SK-N-SH (cell line): ENCODE measurements at regions not wholly inside any gene's neighbourhood (a gene's known extent, or its start where the extent isn't known, plus 50 kb on each side); places are given as distances from the start of the nearest gene placed in this dataset.
"Not testable (repeated sequence)": the region's sequence is repeated elsewhere in the genome, so short reads cannot be mapped to it uniquely, and the experiment has no call there.

Source experiments
- CTCF ChIA-PET: fragments of 300-600, 350-600 bp; formaldehyde crosslinking; extraction: SDS; loops from one replicate; lab custom pipeline; 2021; lab: Yijun Ruan, JAX
- POLR2A ChIA-PET: fragments of 350-600 bp; sonication (Branson Sonifier 250); formaldehyde crosslinking; extraction: SDS; loops from one replicate; lab custom pipeline; 2020; ENCODE audit warnings: antibody characterized with exemption, inconsistent platforms; lab: Yijun Ruan, JAX
- DNase-seq: peaks from one replicate; pipeline ENCODE4 v3.0.0; 2012
- H2AFZ ChIP-seq: fragments of 200-600 bp; sonication (generic); 2 replicates; pipeline ENCODE4 v1.8.1; 2016; ENCODE audit warnings: antibody characterized with exemption, mild to moderate bottlenecking, low read depth
- H3F3A ChIP-seq: fragments of 200-600 bp; sonication (generic); replicated peaks from 2 replicates; pipeline ENCODE3; 2016; ENCODE audit warnings: antibody characterized with exemption, mild to moderate bottlenecking; ENCODE audit not compliant: insufficient read depth
- H3K27ac ChIP-seq, 2 experiments: fragments of 200-500 bp in 1 of 2; fragments of 200-600 bp in 1 of 2; sonication (Bioruptor generic) in 1 of 2; sonication (generic), shearing (Covaris generic) in 1 of 2; 2 replicates each; pipeline versions ENCODE4 v1.5.1 to v1.6.1; 2014 to 2016; ENCODE audit warnings: low read depth in 2 of 2, inconsistent platforms in 1 of 2, low read length in 1 of 2, mild to moderate bottlenecking in 1 of 2, mixed read lengths in 1 of 2
- H3K27me3 ChIP-seq: fragments of 200-600 bp; sonication (generic), shearing (Covaris generic); 2 replicates; pipeline ENCODE4 v1.6.1; 2016; ENCODE audit warnings: mixed run types; ENCODE audit not compliant: insufficient read depth
- H3K36me3 ChIP-seq, 2 experiments: fragments of 200-500 bp in 1 of 2; fragments of 200-600 bp in 1 of 2; sonication (Bioruptor generic) in 1 of 2; sonication (generic) in 1 of 2; replicated peaks in 1 of 2; 2 replicates each; pipeline versions ENCODE3 to v1.5.1; 2014 to 2016; ENCODE audit warnings: low read length in 1 of 2, mild to moderate bottlenecking in 1 of 2; ENCODE audit not compliant: insufficient read depth in 2 of 2, control insufficient read depth in 1 of 2
- H3K4me1 ChIP-seq, 2 experiments: fragments of 200-500 bp in 1 of 2; fragments of 200-600 bp in 1 of 2; sonication (Bioruptor generic) in 1 of 2; sonication (generic), shearing (Covaris generic) in 1 of 2; 2 replicates each; pipeline versions ENCODE4 v1.5.1 to v1.6.1; 2014 to 2016; ENCODE audit warnings: low read depth in 1 of 2, low read length in 1 of 2, mixed run types in 1 of 2; ENCODE audit not compliant: insufficient read depth in 2 of 2, control insufficient read depth in 1 of 2
- H3K4me2 ChIP-seq: fragments of 200-600 bp; sonication (generic), shearing (Covaris generic); 2 replicates; pipeline ENCODE4 v1.6.1; 2017; ENCODE audit warnings: mixed run types
- H3K4me3 ChIP-seq, 2 experiments: fragments of 200-500 bp in 1 of 2; fragments of 200-600 bp in 1 of 2; sonication (Bioruptor generic) in 1 of 2; sonication (generic), shearing (Covaris generic) in 1 of 2; 2 replicates each; pipeline versions ENCODE4 v1.5.1 to v1.8.1; 2014 to 2016; ENCODE audit warnings: low read depth in 2 of 2, inconsistent platforms in 1 of 2, low read length in 1 of 2, mild to moderate bottlenecking in 1 of 2, mixed read lengths in 1 of 2, moderate library complexity in 1 of 2
- H3K79me2 ChIP-seq: fragments of 200-600 bp; sonication (generic); 2 replicates; pipeline ENCODE4 v1.8.1; 2017; ENCODE audit warnings: mild to moderate bottlenecking; ENCODE audit not compliant: insufficient read depth
- H3K9ac ChIP-seq: fragments of 200-600 bp; sonication (generic); 2 replicates; pipeline ENCODE4 v1.6.1; 2017; ENCODE audit warnings: mixed run types
- H3K9me2 ChIP-seq: fragments of 200-600 bp; sonication (generic); 2 replicates; pipeline ENCODE4 v1.6.1; 2017; ENCODE audit warnings: mixed run types
- H3K9me3 ChIP-seq: fragments of 200-600 bp; sonication (generic); 2 replicates; pipeline ENCODE4 v1.6.1; 2017; ENCODE audit warnings: mixed run types, mild to moderate bottlenecking, moderate library complexity
- H4K20me1 ChIP-seq: fragments of 200-600 bp; sonication (generic); 2 replicates; pipeline ENCODE4 v1.6.1; 2017; ENCODE audit warnings: mild to moderate bottlenecking, mixed run types; ENCODE audit not compliant: insufficient read depth
- WGBS: methylation state at CpG from one replicate; pipeline ENCODE4 v1.1.6; 2017; ENCODE audit warnings: low lambda C conversion rate; 5-methylcytosine and 5-hydroxymethylcytosine counted together

DNA sequence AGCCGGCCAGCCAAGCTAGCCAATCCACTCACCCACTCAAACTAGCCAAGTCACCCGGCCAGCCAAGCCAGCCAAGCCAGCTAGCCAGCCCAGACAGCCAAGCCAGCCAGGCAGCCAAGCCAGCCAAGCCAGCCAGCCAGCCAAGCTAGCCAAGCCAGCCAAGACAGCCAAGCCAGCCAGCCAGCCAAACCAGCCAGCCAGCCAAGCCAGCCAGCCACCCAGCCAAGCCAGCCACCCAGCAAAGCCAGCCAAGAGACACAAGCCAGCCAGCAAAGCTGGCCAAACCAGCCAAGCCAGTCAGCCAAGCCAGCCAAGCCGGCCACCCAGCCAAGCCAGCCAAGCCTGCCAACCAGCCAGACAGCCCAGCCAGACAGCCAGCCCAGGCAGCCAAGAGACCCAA, 322.2 kb upstream of the PLGLB2 start:
- H3K4me2 ChIP-seq, H3K27me3 ChIP-seq, H3F3A ChIP-seq, H3K36me3 ChIP-seq, H3K4me3 ChIP-seq, H3K79me2 ChIP-seq, H3K27ac ChIP-seq, H3K9me2 ChIP-seq, H3K4me1 ChIP-seq, H3K9me3 ChIP-seq, DNase-seq, H4K20me1 ChIP-seq, H2AFZ ChIP-seq, POLR2A ChIA-PET, H3K9ac ChIP-seq, CTCF ChIA-PET: not testable (repeated sequence)
- WGBS: 0% methylated on average over 2 of the region's 3 CpGs

DNA sequence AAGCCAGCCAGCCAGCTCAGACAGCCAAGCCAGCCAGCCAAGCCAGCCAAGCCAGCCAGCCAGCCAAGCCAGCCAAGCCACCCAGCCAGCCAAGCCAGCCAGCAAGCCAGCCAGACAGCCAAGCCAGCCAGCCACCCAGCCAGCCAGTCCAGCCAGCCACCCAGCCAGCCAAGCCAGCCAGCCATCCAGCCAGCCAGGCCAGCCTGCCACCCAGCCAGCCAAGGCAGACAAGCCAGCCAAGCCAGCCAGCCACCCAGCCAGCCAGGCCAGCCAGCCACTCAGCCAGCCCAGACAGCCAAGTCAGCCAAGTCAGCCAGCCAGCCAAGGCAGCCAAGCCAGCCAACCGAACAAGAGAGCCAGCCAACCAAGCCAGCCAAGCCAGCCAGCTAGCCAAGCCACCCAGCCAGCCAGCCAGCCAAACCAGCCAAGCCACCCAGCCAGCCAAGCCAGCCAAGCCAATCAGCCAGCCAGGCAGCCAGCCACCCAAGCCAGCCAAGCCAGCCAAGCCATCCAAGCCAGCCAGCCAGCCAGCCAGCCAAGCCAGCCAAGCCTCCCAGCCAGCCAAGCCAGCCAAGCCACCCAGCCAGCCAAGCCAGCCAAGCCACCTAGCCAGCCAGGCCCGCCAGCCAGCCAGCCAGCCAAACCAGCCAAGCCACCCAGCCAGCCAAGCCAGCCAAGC, 319.3 kb upstream of the PLGLB2 start:
- H4K20me1 ChIP-seq, POLR2A ChIA-PET, H3K9me2 ChIP-seq, H3K4me2 ChIP-seq, H3K79me2 ChIP-seq, H3K4me3 ChIP-seq, H3K9ac ChIP-seq, H3K27me3 ChIP-seq, H2AFZ ChIP-seq, DNase-seq, CTCF ChIA-PET, H3K27ac ChIP-seq, H3K9me3 ChIP-seq, H3K36me3 ChIP-seq, H3F3A ChIP-seq, H3K4me1 ChIP-seq: not testable (repeated sequence)
- 20% methylated on average over 1 of the region's 2 CpGs for WGBS

DNA sequence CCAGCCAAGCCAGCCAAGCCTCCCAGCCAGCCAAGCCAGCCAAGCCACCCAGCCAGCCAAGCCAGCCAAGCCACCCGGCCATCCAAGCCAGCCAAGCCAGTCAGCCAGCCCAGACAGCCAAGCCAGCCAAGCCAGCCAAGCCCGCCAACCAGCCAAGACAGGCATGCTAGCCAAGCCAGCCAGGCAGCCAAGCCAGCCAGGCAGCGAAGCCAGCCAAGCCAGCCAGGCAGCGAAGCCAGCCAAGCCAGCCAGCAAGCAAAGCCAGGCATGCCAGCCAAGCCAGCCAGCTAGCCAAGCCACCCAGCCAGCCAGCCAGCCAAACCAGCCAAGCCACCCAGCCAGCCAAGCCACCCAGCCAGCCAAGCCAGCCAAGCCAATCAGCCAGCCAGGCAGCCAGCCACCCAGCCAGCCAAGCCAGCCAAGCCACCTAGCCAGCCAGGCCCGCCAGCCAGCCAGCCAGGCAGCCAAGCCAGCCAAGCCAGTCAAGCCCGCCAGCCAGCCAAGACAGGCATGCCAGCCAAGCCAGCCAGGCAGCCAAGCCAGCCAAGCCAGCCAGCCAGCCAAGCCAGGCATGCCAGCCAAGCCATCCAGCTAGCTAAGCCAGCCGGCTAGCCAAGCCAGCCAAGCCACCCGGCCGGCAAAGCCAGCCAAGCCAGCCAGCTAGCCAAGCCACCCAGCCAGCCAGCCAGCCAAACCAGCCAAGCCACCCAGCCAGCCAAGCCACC, 318.5 kb upstream of the PLGLB2 start:
- H3F3A ChIP-seq, H3K9me2 ChIP-seq, H3K79me2 ChIP-seq, H4K20me1 ChIP-seq, DNase-seq, H3K4me1 ChIP-seq, H3K4me3 ChIP-seq, H3K36me3 ChIP-seq, H3K9me3 ChIP-seq, H3K4me2 ChIP-seq, CTCF ChIA-PET, POLR2A ChIA-PET, H2AFZ ChIP-seq, H3K27ac ChIP-seq, H3K27me3 ChIP-seq, H3K9ac ChIP-seq: not testable (repeated sequence)
- no CpG with 5 or more reads among the region's 9 CpGs for WGBS

DNA sequence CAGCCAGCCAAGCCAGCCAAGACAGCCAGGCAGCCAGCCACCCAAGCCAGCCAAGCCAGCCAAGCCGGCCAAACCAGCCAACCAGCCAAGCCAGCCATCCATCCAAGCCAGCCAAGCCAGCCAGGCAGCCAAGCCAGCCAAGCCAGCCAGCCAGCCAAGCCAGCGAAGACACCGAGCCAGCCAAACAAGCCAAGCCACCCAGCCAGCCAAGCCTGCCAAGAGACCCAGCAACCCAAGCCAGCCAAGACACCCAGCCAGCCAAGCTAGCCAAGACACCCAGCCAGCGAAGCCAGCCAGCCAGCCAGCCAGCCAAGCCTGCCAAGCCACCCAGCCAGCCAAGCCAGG, 318.0 kb upstream of the PLGLB2 start:
- H3K79me2 ChIP-seq, POLR2A ChIA-PET, DNase-seq, H3K4me2 ChIP-seq, H4K20me1 ChIP-seq, H3K9me3 ChIP-seq, H3K36me3 ChIP-seq, H3F3A ChIP-seq, H2AFZ ChIP-seq, CTCF ChIA-PET, H3K9me2 ChIP-seq, H3K9ac ChIP-seq, H3K4me3 ChIP-seq, H3K4me1 ChIP-seq, H3K27me3 ChIP-seq, H3K27ac ChIP-seq: not testable (repeated sequence)
- WGBS: no CpG with 5 or more reads among the region's 4 CpGs

DNA sequence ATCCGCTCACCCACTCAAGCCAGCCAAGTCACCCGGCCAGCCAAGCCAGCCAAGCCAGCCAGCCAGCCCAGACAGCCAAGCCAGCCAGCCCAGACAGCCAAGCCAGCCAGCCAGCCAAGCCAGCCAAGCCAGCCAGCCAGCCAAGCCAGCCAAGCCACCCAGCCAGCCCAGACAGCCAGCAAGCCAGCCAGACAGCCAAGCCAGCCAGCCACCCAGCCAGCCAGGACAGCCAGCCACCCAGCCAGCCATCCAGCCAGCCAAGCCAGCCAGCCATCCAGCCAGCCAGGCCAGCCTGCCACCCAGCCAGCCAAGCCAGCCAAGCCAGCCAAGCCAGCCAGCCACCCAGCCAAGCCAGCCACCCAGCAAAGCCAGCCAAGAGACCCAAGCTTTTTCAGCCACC, 316.8 kb upstream of the PLGLB2 start:
- H3K79me2 ChIP-seq, H3K9me3 ChIP-seq, H3K27ac ChIP-seq, H2AFZ ChIP-seq, CTCF ChIA-PET, H3K27me3 ChIP-seq, H3K4me2 ChIP-seq, H3K4me3 ChIP-seq, H3F3A ChIP-seq, H3K36me3 ChIP-seq, H4K20me1 ChIP-seq, H3K9ac ChIP-seq, H3K9me2 ChIP-seq, POLR2A ChIA-PET, H3K4me1 ChIP-seq, DNase-seq: not testable (repeated sequence)
- WGBS: no CpG with 5 or more reads among the region's 2 CpGs

DNA sequence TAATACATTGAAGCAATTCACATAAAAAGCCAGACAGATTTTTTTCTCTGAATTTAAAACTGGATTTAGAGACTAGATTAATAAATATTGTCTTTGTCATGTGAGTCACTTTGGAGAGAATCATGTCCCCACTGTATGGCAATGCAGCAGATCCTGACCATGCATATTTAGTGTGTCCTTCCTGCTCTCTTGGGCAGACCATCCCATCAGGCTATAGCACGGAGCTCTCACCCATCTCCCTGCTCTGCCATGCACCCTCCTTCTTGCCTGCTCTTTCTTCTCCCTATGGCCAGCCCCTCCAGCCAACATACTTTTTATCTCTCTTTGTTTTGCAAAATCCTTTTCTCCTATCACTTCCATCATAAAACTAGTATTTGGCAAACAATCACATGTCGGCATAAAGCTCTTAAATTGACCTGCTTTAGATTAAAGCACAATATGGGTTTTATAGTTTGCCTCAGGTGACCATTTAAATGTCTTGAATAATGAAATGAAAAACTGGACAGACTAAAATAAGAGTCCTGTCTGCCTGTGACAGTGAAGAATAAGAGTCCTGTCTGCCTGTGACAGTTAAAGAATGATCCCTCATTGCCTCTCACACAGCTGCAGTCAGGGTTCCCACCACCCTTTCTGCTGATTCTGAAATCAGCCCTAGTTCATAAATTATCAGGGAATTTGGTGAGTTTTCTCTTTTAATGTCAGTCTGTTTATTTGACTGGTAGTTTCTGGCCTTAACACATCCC, 315.0 kb upstream of the PLGLB2 start:
- WGBS: 13% methylated on average over 1 of the region's 2 CpGs
- H3K79me2 ChIP-seq, H3K9ac ChIP-seq, H4K20me1 ChIP-seq, POLR2A ChIA-PET, H3K4me2 ChIP-seq, DNase-seq, H2AFZ ChIP-seq, H3K9me3 ChIP-seq, H3F3A ChIP-seq, CTCF ChIA-PET, H3K36me3 ChIP-seq, H3K4me3 ChIP-seq, H3K27me3 ChIP-seq, H3K9me2 ChIP-seq, H3K4me1 ChIP-seq: not testable (repeated sequence)
- peak overlapping the region in 1 of 2 experiments; percentile 73; a peak in 2 of 4 replicates for H3K27ac ChIP-seq
